Transverse colon (tissue), 4 donors: ENCODE measurements at regions not wholly inside any gene's neighbourhood (a gene's known extent, or its start where the extent isn't known, plus 50 kb on each side); places are given as distances from the start of the nearest gene placed in this dataset.

Source experiments
- DNase-seq: peaks from one replicate; pipeline ENCODE4 v3.0.0-alpha.2; 2019
- H3K27ac ChIP-seq, 4 donors: fragments of 200-600 bp; sonication (generic); 2 replicates each; pipeline ENCODE4 v1.5.1; 2016 to 2018; ENCODE audit warnings: inconsistent platforms in 4 of 4
- H3K27me3 ChIP-seq: fragments of 200-600 bp; sonication (generic); 2 replicates; pipeline ENCODE4 v1.5.1; 2017; ENCODE audit warnings: inconsistent platforms
- H3K36me3 ChIP-seq, 4 donors: fragments of 200-600 bp; sonication (generic); 2 replicates each; pipeline ENCODE4 v1.5.1; 2017 to 2019; ENCODE audit warnings: inconsistent platforms in 4 of 4
- H3K4me1 ChIP-seq, 4 donors: fragments of 200-600 bp; sonication (generic); 2 replicates each; pipeline ENCODE4 v1.5.1; 2017 to 2020; ENCODE audit warnings: inconsistent platforms in 4 of 4
- H3K4me3 ChIP-seq, 4 donors: fragments of 200-600 bp; sonication (generic); 1 replicate in 1 of 4; 2 replicates in 3 of 4; pipeline versions ENCODE4 v1.5.1 to v1.6.1; 2017 to 2019; ENCODE audit warnings: inconsistent platforms in 4 of 4
- H3K9me3 ChIP-seq, 2 donors: fragments of 200-600 bp; sonication (generic); 2 replicates each; pipeline ENCODE4 v1.5.1; 2017 to 2019; ENCODE audit warnings: inconsistent platforms in 2 of 2
- CTCF ChIP-seq, 5 experiments: fragments of 200-600 bp in 3 of 5; fragments of 450-650 bp in 2 of 5; sonication (generic) in 3 of 5; IDR thresholded peaks; 1 replicate in 2 of 5; 2 replicates in 3 of 5; pipeline ENCODE4 v1.5.1; 2016 to 2017; ENCODE audit warnings: antibody characterized with exemption in 5 of 5, inconsistent platforms in 3 of 5, mild to moderate bottlenecking in 2 of 5, moderate library complexity in 1 of 5
- EP300 ChIP-seq: sonication (generic); formaldehyde crosslinking; IDR thresholded peaks from one replicate; pipeline ENCODE4 v1.6.1; 2017; ENCODE audit warnings: antibody characterized with exemption, low read depth
- POLR2A ChIP-seq: fragments of 450-650 bp; IDR thresholded peaks from one replicate; pipeline ENCODE4 v1.6.1; 2016; ENCODE audit warnings: antibody characterized with exemption, mild to moderate bottlenecking, moderate library complexity
- POLR2AphosphoS5 ChIP-seq, 3 donors: sonication (generic); formaldehyde crosslinking; IDR thresholded peaks; one replicate each; pipeline ENCODE4 v1.6.1; 2016; ENCODE audit warnings: antibody characterized with exemption in 3 of 3
- WGBS, 2 donors: methylation state at CpG; one replicate each; pipeline ENCODE4 v1.1.5; 2018; ENCODE audit warnings: low coverage in 1 of 2; 5-methylcytosine and 5-hydroxymethylcytosine counted together
- in situ Hi-C, 4 donors: fragments of 200-750 bp; cut with MboI; loops; one replicate each; pipeline versions ENCODE4 v1.15.0 to v1.15.1; 2017; ENCODE audit warnings: low sequenced_read_pairs in 3 of 4, low pct_ligation_motif_present in 1 of 4, low pct_unique_long_range_greater_than_20kb in 1 of 4
- intact Hi-C: fragments of 100-400 bp; cut with DNase I; formaldehyde crosslinking; loops from one replicate; pipeline ENCODE4 v1.15.1; 2023; ENCODE audit warnings: low total_unique reads

DNA sequence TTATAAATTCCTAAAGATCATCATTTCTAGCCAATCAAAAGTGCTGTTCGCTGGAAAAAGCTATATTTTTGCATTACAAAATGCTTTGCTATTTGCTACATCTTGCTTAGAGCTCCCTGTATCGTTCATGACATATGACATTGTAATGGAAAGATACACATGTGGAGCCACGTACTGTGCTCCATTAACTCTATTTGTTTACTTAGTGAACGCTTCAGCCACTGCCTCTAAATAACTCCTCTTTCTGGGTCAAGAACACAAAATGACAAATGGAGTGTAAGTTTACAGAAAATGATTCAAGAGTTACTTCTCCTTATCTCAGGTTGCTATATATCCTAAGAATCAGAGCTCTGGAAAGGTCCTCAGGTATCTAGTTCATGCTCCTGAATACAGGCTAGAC is 329.1 kb upstream of the SMIM31 start:
- intact Hi-C loops (no loop called here), in situ Hi-C loops (no loop called here)
- H3K4me3 ChIP-seq = no peak overlapping the region
- no peaks in the 10 kb centered on the region for H3K27me3 ChIP-seq
- no peak for DNase-seq
- H3K27ac ChIP-seq = no peak overlapping the region
- H3K4me1 ChIP-seq = no peaks in the 10 kb centered on the region
- TF ChIP-seq POLR2A = no peak
- TF ChIP-seq CTCF (IDR thresholded peaks at IDR 0.05) = no peak
- no peak for TF ChIP-seq POLR2AphosphoS5 (IDR thresholded peaks at IDR 0.05)
- TF ChIP-seq EP300 = no peak
- H3K9me3 ChIP-seq = no peaks in the 10 kb centered on the region
- WGBS, 2 donors = 36 to 37% methylated on average over 4 of the region's 4 CpGs
- no peaks in the 10 kb centered on the region for H3K36me3 ChIP-seq

- in situ Hi-C loops = no loop called here
- WGBS, 2 donors = 63% methylated on average over 2 of the region's 2 CpGs
- TF ChIP-seq EP300 (no peak), POLR2A (no peak), POLR2AphosphoS5 (IDR thresholded peaks at IDR 0.05) (no peak), CTCF (IDR thresholded peaks at IDR 0.05) (no peak)
Measured at GRCh38 chr4:164428561-164428960, 325.4 kb upstream of the SMIM31 start.

DNA sequence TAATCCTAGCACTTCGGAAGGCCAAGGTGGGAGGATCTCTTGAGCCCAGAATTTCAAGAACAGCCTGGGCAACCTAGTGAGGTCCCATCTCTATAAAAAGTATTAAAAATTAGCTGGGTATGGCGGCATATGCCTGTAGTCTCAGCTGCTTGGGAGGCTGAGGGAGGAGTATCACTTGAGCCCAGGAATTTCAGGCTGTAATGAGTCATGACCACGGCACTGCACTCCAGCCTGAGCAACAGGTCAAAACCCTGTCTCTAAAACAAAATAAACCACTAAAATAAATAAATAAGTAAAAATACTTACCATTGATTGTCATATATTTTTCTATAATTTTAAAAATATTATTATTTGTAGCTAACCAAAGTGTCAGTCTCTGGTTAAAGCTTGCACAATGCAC is 315.6 kb upstream of the SMIM31 start:
- TF ChIP-seq POLR2AphosphoS5 (IDR thresholded peaks at IDR 0.05) = no peak
- no peak for TF ChIP-seq POLR2A
- no peak for TF ChIP-seq EP300
- no peak for TF ChIP-seq CTCF (IDR thresholded peaks at IDR 0.05)
- in situ Hi-C loops (no loop called here), intact Hi-C loops (no loop called here)
- Histone ChIP-seq H3K9me3 (no peaks in the 10 kb centered on the region), H3K27me3 (no peaks in the 10 kb centered on the region), H3K36me3 (no peaks in the 10 kb centered on the region), H3K4me3 (no peak overlapping the region), H3K4me1 (no peaks in the 10 kb centered on the region), H3K27ac (no peak overlapping the region)
- no peak for DNase-seq
- 62 to 67% methylated on average over 1 to 3 of the region's 3 CpGs for WGBS, 2 donors

More at GRCh38 chr4:164428561-164428960, 325.4 kb upstream of the SMIM31 start:
- intact Hi-C loops = no loop called here
- no peak for DNase-seq
- H3K4me1 ChIP-seq = no peaks in the 10 kb centered on the region
- no peak overlapping the region for H3K27ac ChIP-seq
- H3K9me3 ChIP-seq = no peaks in the 10 kb centered on the region
- no peak overlapping the region for H3K4me3 ChIP-seq
- H3K36me3 ChIP-seq = no peaks in the 10 kb centered on the region
- H3K27me3 ChIP-seq = no peaks in the 10 kb centered on the region

DNA sequence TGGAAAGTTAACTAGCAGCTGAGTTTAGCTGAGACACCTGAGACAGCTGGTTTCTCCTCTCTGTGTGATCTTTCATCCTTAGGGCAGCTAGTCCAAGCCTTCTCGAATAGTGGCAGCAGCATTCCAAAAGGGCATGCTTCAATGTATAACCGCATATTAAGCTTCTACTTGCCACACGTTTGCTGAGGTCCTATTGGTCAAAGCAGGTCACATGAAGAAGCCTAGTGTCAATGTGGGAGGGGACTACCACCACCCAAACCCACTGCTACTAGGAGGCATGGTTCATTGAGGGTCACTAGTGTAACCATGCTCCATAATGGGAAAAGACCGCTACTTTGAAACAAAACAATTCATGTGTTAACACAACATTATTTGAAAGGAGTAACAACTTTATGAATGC is 314.9 kb upstream of the SMIM31 start:
- 48 to 65% methylated on average over 3 to 4 of the region's 4 CpGs for whole genome bisulfite sequencing, 2 donors
- no peak overlapping the region for H3K27ac ChIP-seq
- no peaks in the 10 kb centered on the region for H3K36me3 ChIP-seq

More for the DNA sequence above, 314.9 kb upstream of the SMIM31 start:
- Histone ChIP-seq H3K4me3 (no peak overlapping the region), H3K4me1 (no peaks in the 10 kb centered on the region), H3K9me3 (no peaks in the 10 kb centered on the region), H3K27me3 (no peaks in the 10 kb centered on the region)
- no peak for TF ChIP-seq POLR2A
- TF ChIP-seq CTCF (IDR thresholded peaks at IDR 0.05) = no peak
- no peak for TF ChIP-seq POLR2AphosphoS5 (IDR thresholded peaks at IDR 0.05)
- TF ChIP-seq EP300 = no peak
- no peak for DNase-seq
- intact Hi-C loops (no loop called here), in situ Hi-C loops (no loop called here)
